Fibroblast of lung (primary cell): ENCODE measurements at regions not wholly inside any gene's neighbourhood (a gene's known extent, or its start where the extent isn't known, plus 50 kb on each side); places are given as distances from the start of the nearest gene placed in this dataset.

Experiments used
- DNase-seq, 2 donors: peaks; one replicate each; pipeline versions ENCODE4 v3.0.0 to v3.0.0-alpha.2; 2010; ENCODE audit warnings: low read depth in 2 of 2
- H2AFZ ChIP-seq: 2 replicates; pipeline ENCODE4 v1.5.1; 2012; ENCODE audit warnings: low read length, control low read depth, inconsistent platforms
- H3K27ac ChIP-seq: 2 replicates; pipeline ENCODE4 v1.5.1; 2011; ENCODE audit warnings: low read length, control low read depth; ENCODE audit not compliant: insufficient read depth
- H3K27me3 ChIP-seq: 2 replicates; pipeline ENCODE4 v1.5.1; 2011; ENCODE audit warnings: mild to moderate bottlenecking, low read length; ENCODE audit not compliant: control insufficient read depth, insufficient read depth
- H3K36me3 ChIP-seq: 2 replicates; pipeline ENCODE4 v1.5.1; 2011; ENCODE audit warnings: low read length; ENCODE audit not compliant: control insufficient read depth, insufficient read depth
- H3K4me1 ChIP-seq: 2 replicates; pipeline ENCODE4 v1.5.1; 2011; ENCODE audit warnings: low read length; ENCODE audit not compliant: control insufficient read depth, insufficient read depth; ENCODE audit errors: extremely low read depth
- H3K4me2 ChIP-seq: 2 replicates; pipeline ENCODE4 v1.5.1; 2011; ENCODE audit warnings: low read length, control low read depth; ENCODE audit not compliant: insufficient read depth; ENCODE audit errors: extremely low read depth
- H3K4me3 ChIP-seq, 4 experiments: fragments of 200-600 bp in 1 of 4; sonication (generic) in 1 of 4; replicated peaks in 1 of 4; 2 replicates each; pipeline ENCODE4 v1.5.1; 2011 to 2016; ENCODE audit warnings: low read length in 4 of 4, low read depth in 3 of 4, mild to moderate bottlenecking in 3 of 4, control low read depth in 2 of 4, inconsistent platforms in 1 of 4, mixed read lengths in 1 of 4; ENCODE audit not compliant: insufficient read depth in 1 of 4; ENCODE audit errors: control extremely low read depth in 1 of 4
- H3K79me2 ChIP-seq: 2 replicates; pipeline ENCODE4 v1.5.1; 2012; ENCODE audit warnings: mild to moderate bottlenecking, low read length, inconsistent platforms; ENCODE audit not compliant: control insufficient read depth, insufficient read depth
- H3K9ac ChIP-seq: 2 replicates; pipeline ENCODE4 v1.5.1; 2011; ENCODE audit warnings: mild to moderate bottlenecking, low read length, control low read depth; ENCODE audit not compliant: insufficient read depth
- H3K9me3 ChIP-seq: 2 replicates; pipeline ENCODE4 v1.5.1; 2012; ENCODE audit warnings: low read depth, low read length; ENCODE audit not compliant: control insufficient read depth, insufficient read depth
- H4K20me1 ChIP-seq: 2 replicates; pipeline ENCODE4 v1.5.1; 2011; ENCODE audit warnings: low read length; ENCODE audit not compliant: control insufficient read depth, insufficient read depth; ENCODE audit errors: extremely low read depth
- EZH2 ChIP-seq: IDR thresholded peaks from 2 replicates; pipeline ENCODE4 v1.5.1; 2012; ENCODE audit warnings: low read length, control low read depth, mild to moderate bottlenecking; ENCODE audit errors: missing control alignments
- TF ChIP-seq, protein P1 (sequence below), 2 donors: IDR thresholded peaks in 1 of 2; conservative IDR thresholded peaks in 1 of 2; 1 replicate in 1 of 2; 2 replicates in 1 of 2; pipeline ENCODE4 v1.5.1; 2011 to 2012; ENCODE audit warnings: low read length in 2 of 2, control low read depth in 1 of 2, inconsistent platforms in 1 of 2, low read depth in 1 of 2, mild to moderate bottlenecking in 1 of 2

DNA sequence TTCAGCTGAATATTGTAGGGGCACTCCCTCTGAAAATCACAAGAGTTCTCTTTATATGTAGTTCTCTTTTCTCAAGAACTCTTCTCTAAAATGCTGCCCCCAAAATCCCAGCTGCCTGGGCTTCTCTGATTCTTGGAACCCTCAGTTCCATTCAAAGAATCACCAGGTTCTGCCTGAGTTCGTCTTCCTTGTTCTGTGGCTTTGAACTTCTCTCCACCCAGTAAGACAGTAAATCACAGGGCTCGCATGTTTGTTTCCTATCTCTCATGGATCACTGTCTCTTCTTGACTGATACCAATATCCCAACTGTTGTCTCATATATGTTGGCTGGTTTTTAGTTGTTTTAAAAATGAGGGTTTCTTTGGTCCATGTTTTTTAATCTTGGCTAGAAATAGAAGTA is 359.5 kb upstream of the CBLB start:
- Histone ChIP-seq H4K20me1 (no peaks in the 10 kb centered on the region), H2AFZ (no peak overlapping the region), H3K4me2 (no peak overlapping the region), H3K9me3 (no peaks in the 10 kb centered on the region), H3K4me1 (no peaks in the 10 kb centered on the region), H3K9ac (no peak overlapping the region), H3K27ac (no peak overlapping the region), H3K27me3 (no peaks in the 10 kb centered on the region), H3K79me2 (no peaks in the 10 kb centered on the region), H3K36me3 (no peaks in the 10 kb centered on the region), H3K4me3 (no peak overlapping the region)
- DNase-seq: no peak
- TF ChIP-seq EZH2: no peak
- TF ChIP-seq, protein P1, sequence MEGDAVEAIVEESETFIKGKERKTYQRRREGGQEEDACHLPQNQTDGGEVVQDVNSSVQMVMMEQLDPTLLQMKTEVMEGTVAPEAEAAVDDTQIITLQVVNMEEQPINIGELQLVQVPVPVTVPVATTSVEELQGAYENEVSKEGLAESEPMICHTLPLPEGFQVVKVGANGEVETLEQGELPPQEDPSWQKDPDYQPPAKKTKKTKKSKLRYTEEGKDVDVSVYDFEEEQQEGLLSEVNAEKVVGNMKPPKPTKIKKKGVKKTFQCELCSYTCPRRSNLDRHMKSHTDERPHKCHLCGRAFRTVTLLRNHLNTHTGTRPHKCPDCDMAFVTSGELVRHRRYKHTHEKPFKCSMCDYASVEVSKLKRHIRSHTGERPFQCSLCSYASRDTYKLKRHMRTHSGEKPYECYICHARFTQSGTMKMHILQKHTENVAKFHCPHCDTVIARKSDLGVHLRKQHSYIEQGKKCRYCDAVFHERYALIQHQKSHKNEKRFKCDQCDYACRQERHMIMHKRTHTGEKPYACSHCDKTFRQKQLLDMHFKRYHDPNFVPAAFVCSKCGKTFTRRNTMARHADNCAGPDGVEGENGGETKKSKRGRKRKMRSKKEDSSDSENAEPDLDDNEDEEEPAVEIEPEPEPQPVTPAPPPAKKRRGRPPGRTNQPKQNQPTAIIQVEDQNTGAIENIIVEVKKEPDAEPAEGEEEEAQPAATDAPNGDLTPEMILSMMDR (conservative IDR thresholded peaks at IDR 0.05 in 1 of 2, IDR thresholded peaks at IDR 0.05 in 1 of 2; ENCODE audit: low read depth in 1 of 2, low read length in 2 of 2): no peak

DNA sequence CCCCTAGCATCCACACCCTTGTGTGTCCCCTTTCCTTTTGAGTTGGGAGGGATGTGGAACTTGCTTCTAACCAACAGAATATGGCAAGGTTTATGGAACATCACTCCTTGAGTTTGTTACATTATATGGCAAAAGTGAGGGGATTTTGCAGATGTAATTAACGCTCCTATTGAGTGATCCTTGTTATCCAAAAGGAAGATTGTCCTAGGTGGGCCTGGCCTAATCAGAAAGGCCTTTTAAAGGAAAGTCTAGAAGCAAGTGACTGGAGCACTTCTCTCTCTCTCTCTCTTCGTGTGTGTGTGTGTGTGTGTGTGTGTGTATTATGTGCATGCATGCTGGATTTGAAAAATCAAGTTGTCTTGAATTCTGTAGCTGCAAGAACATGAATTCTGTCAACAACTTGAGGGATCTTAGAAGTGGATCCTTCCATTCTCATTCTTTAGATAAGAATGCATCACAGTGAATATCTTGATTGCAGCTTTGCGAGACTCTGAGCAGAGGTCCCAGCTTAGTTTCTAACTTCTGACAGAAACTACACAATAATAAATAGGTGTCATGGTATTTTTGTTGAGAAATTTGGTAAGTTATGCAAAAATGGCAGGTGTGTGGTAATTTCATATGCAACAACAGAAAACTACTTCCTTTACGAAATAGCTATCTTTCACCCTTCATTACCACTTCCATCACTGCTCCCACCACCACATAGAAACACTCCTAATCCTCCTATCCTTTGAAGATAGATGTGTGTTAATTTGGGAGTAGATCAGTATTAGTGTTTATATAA is 360.9 kb upstream of the CBLB start:
- Histone ChIP-seq H3K27ac (no peak overlapping the region), H4K20me1 (no peaks in the 10 kb centered on the region), H2AFZ (no peak overlapping the region), H3K9me3 (no peaks in the 10 kb centered on the region), H3K4me3 (no peak overlapping the region), H3K79me2 (no peaks in the 10 kb centered on the region), H3K27me3 (no peaks in the 10 kb centered on the region), H3K9ac (no peak overlapping the region), H3K36me3 (no peaks in the 10 kb centered on the region), H3K4me2 (no peak overlapping the region), H3K4me1 (no peaks in the 10 kb centered on the region)
- TF ChIP-seq, protein P1 (conservative IDR thresholded peaks at IDR 0.05 in 1 of 2, IDR thresholded peaks at IDR 0.05 in 1 of 2; ENCODE audit: low read depth in 1 of 2, low read length in 2 of 2): no peak
- no peak for TF ChIP-seq EZH2
- no peak for DNase-seq

DNA sequence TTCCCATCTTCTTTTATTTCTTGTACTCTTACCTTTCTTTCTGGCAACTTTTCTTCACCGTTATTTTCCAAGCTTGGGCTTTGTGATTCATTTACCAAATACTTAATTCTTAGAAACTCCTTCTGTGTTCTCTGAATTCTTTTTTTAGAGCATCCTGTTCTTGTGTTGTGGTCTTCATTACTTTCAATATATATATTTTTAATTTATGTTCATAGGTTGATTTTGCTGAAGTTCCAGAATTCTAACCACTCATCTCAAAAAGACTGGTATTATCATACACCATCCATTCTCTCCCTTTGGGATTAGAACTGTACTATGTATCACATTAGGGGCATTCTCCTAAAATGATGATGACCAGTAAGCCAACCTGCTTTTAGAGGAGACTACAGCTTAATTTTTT is 362.3 kb upstream of the CBLB start:
- no peaks in the 10 kb centered on the region for H3K9me3 ChIP-seq
- H3K36me3 ChIP-seq: no peaks in the 10 kb centered on the region
- no peak overlapping the region for H3K4me3 ChIP-seq
- DNase-seq: no peak
- no peak overlapping the region for H2AFZ ChIP-seq
- H3K27me3 ChIP-seq: no peaks in the 10 kb centered on the region
- H3K79me2 ChIP-seq: no peaks in the 10 kb centered on the region
- no peaks in the 10 kb centered on the region for H4K20me1 ChIP-seq
- TF ChIP-seq, protein P1 (conservative IDR thresholded peaks at IDR 0.05 in 1 of 2, IDR thresholded peaks at IDR 0.05 in 1 of 2; ENCODE audit: low read depth in 1 of 2, low read length in 2 of 2): no peak
- no peak for TF ChIP-seq EZH2
- H3K4me2 ChIP-seq: no peak overlapping the region
- no peak overlapping the region for H3K27ac ChIP-seq
- no peaks in the 10 kb centered on the region for H3K4me1 ChIP-seq
- no peak overlapping the region for H3K9ac ChIP-seq
